ENCODE measurements at regions not wholly inside any gene's neighbourhood (a gene's known extent, or its start where the extent isn't known, plus 50 kb on each side); places are given as distances from the start of the nearest gene placed in this dataset.

DNA sequence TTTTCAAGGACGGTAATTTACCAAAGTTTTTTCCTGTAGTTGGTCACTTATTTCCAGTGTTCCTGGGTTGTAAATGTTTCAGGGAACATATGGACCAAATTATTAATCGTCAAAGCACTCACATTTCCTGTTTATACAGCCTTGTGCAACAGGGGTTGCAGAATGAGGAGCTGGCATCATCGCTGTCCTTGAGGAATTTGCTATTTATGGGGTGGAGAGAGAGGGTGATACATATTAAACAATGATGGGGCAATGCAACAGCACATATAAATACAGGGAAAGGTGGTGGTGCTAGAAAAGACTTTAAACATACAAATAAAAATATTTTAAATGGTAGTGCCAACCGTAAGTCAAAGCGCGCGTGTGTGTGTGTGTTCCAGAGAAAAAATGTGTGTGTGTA, 369.8 kb downstream of the NPHP4 start:
- no peaks in the 10 kb centered on the region for H3K27me3 ChIP-seq (ENCODE audit: insufficient read depth)
- peaks cover 6% of the 10 kb centered on the region for H3K27me3 Mint-ChIP-seq (ENCODE audit: insufficient read depth, low read depth, poor library complexity)
- H3K36me3 Mint-ChIP-seq (ENCODE audit: low read depth): no peaks in the 10 kb centered on the region
- ATAC-seq: no peak
- H3K4me3 ChIP-seq: no peak overlapping the region
- H3K4me1 Mint-ChIP-seq: peaks cover 4% of the 10 kb centered on the region; the same call in 2 of the 3 replicates
- H3K4me1 ChIP-seq (ENCODE audit: insufficient read depth): no peaks in the 10 kb centered on the region
- DNase-seq (ENCODE audit: low spot score): no peak
- no peak overlapping the region for H3K4me3 Mint-ChIP-seq
- H3K27ac ChIP-seq (ENCODE audit: low read depth): no peak overlapping the region
- no peaks in the 10 kb centered on the region for H3K9me2 ChIP-seq (ENCODE audit: insufficient read depth)
- H3K9me3 Mint-ChIP-seq: no peaks in the 10 kb centered on the region; the same call in 2 of the 3 replicates
- no peaks in the 10 kb centered on the region for H3F3A ChIP-seq (replicated peaks; ENCODE audit: low read depth)
- no peak overlapping the region for H3K4me2 ChIP-seq
- TF ChIP-seq ZNF462 (CRISPR knock-in tag; IDR thresholded peaks at IDR 0.05) (no peak), EZH2phosphoT487 (IDR thresholded peaks at IDR 0.05; ENCODE audit: unreplicated experiment) (no peak), ZNF331 (CRISPR knock-in tag; IDR thresholded peaks at IDR 0.05; ENCODE audit: low read depth) (no peak), CREB1 (CRISPR knock-in tag; IDR thresholded peaks at IDR 0.05; ENCODE audit: low read depth) (no peak)
- no peaks in the 10 kb centered on the region for H4K20me1 ChIP-seq (replicated peaks; ENCODE audit: insufficient read depth)
- no peak overlapping the region for H3K27ac Mint-ChIP-seq
- no peaks in the 10 kb centered on the region for H3K79me2 ChIP-seq (replicated peaks; ENCODE audit: insufficient read depth)
- no peak overlapping the region for H2AFZ ChIP-seq
- peaks cover 3% of the 10 kb centered on the region; the same call in 1 of the 2 replicates for H3K36me3 ChIP-seq (ENCODE audit: insufficient read depth)

DNA sequence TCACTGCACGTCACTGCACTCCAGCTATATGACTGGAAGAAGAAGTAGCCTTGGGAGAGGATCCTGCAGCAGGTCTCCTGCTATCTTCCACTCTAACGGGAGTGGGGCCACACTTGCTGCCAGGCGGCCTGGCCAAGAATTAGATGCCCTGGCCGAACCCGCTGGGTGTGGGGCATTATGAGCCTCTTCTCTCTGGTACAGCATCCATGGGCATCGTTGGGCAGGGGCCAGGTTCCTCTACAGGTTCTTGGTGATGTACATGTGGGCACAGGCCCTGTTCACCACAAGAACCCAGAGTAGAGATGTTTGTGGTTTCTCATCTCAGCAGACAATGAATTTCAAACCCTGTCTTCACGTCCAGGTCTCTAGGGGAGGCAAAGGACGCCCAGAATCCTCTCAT, 370.5 kb downstream of the NPHP4 start:
- no peak overlapping the region for H3K4me2 ChIP-seq
- DNase-seq (ENCODE audit: low spot score): no peak
- H3K27ac ChIP-seq (ENCODE audit: low read depth): no peak overlapping the region
- peaks cover 11% of the 10 kb centered on the region for H3K27me3 Mint-ChIP-seq (ENCODE audit: insufficient read depth, low read depth, poor library complexity)
- H3K36me3 Mint-ChIP-seq (ENCODE audit: low read depth): no peaks in the 10 kb centered on the region
- peaks cover 3% of the 10 kb centered on the region; the same call in 1 of the 2 replicates for H3K36me3 ChIP-seq (ENCODE audit: insufficient read depth)
- H3F3A ChIP-seq (replicated peaks; ENCODE audit: low read depth): no peaks in the 10 kb centered on the region
- H4K20me1 ChIP-seq (replicated peaks; ENCODE audit: insufficient read depth): no peaks in the 10 kb centered on the region
- no peaks in the 10 kb centered on the region for H3K79me2 ChIP-seq (replicated peaks; ENCODE audit: insufficient read depth)
- H2AFZ ChIP-seq: no peak overlapping the region
- no peaks in the 10 kb centered on the region for H3K4me1 ChIP-seq (ENCODE audit: insufficient read depth)
- H3K4me3 ChIP-seq: no peak overlapping the region
- no peak overlapping the region for H3K27ac Mint-ChIP-seq
- peaks cover 4% of the 10 kb centered on the region; the same call in 2 of the 3 replicates for H3K4me1 Mint-ChIP-seq
- H3K27me3 ChIP-seq (ENCODE audit: insufficient read depth): no peaks in the 10 kb centered on the region
- ATAC-seq: no peak
- no peak overlapping the region for H3K4me3 Mint-ChIP-seq
- H3K9me2 ChIP-seq (ENCODE audit: insufficient read depth): no peaks in the 10 kb centered on the region
- no peaks in the 10 kb centered on the region; the same call in 2 of the 3 replicates for H3K9me3 Mint-ChIP-seq
- TF ChIP-seq, protein P1, sequence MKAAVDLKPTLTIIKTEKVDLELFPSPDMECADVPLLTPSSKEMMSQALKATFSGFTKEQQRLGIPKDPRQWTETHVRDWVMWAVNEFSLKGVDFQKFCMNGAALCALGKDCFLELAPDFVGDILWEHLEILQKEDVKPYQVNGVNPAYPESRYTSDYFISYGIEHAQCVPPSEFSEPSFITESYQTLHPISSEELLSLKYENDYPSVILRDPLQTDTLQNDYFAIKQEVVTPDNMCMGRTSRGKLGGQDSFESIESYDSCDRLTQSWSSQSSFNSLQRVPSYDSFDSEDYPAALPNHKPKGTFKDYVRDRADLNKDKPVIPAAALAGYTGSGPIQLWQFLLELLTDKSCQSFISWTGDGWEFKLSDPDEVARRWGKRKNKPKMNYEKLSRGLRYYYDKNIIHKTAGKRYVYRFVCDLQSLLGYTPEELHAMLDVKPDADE (IDR thresholded peaks at IDR 0.05): no peak
- TF ChIP-seq POLR2AphosphoS5 (IDR thresholded peaks at IDR 0.05; ENCODE audit: low read depth) (no peak), ZNF114 (CRISPR knock-in tag; IDR thresholded peaks at IDR 0.05) (no peak), EZH2phosphoT487 (IDR thresholded peaks at IDR 0.05; ENCODE audit: unreplicated experiment) (no peak), REST (IDR thresholded peaks at IDR 0.05; ENCODE audit: unreplicated experiment) (no peak), CREB1 (CRISPR knock-in tag; IDR thresholded peaks at IDR 0.05; ENCODE audit: low read depth) (no peak)
